SK-N-SH treated with all-trans-retinoic acid at 6 μM for 48 hours (cell line): ENCODE measurements at regions not wholly inside any gene's neighbourhood (a gene's known extent, or its start where the extent isn't known, plus 50 kb on each side); places are given as distances from the start of the nearest gene placed in this dataset.

Experiments used
- ARNTL ChIP-seq: fragments of 450-650 bp; formaldehyde crosslinking; IDR thresholded peaks from 2 replicates; pipeline ENCODE4 v1.5.0; 2020; ENCODE audit warnings: low read depth, mild to moderate bottlenecking, moderate library complexity, borderline replicate concordance
- BACH2 ChIP-seq: fragments of 250-450 bp; sonication (Bioruptor Pico); IDR thresholded peaks from 2 replicates; pipeline ENCODE4 v1.9.0; 2021; ENCODE audit warnings: mild to moderate bottlenecking, borderline replicate concordance
- CREB5 ChIP-seq: fragments of 250-450 bp; sonication (Bioruptor Pico); IDR thresholded peaks from 2 replicates; pipeline ENCODE4 v1.5.1; 2020; ENCODE audit warnings: low read depth, mild to moderate bottlenecking, moderate library complexity
- GLIS3 ChIP-seq: fragments of 250-450 bp; sonication (Bioruptor Pico); IDR thresholded peaks from 2 replicates; pipeline ENCODE4 v1.5.0; 2020; ENCODE audit warnings: mild to moderate bottlenecking, moderate library complexity
- PATZ1 ChIP-seq: fragments of 250-450 bp; sonication (Bioruptor Pico); IDR thresholded peaks from 2 replicates; pipeline ENCODE4 v1.8.0; 2020; ENCODE audit warnings: mild to moderate bottlenecking, moderate library complexity, borderline replicate concordance
- POU6F1 ChIP-seq: fragments of 250-450 bp; sonication (Bioruptor Pico); IDR thresholded peaks from 2 replicates; pipeline ENCODE4 v1.8.0; 2021; ENCODE audit warnings: low read depth, mild to moderate bottlenecking, moderate library complexity, borderline replicate concordance
- RARB ChIP-seq: fragments of 250-450 bp; sonication (Bioruptor Pico); IDR thresholded peaks from 2 replicates; pipeline ENCODE4 v1.8.0; 2021; ENCODE audit warnings: mild to moderate bottlenecking, moderate library complexity
- ZFP3 ChIP-seq: fragments of 250-450 bp; sonication (Bioruptor Pico); IDR thresholded peaks from 2 replicates; pipeline ENCODE4 v1.5.0; 2020; ENCODE audit warnings: mild to moderate bottlenecking, moderate library complexity

GRCh38 chr16:85353013-85353412 is 240.7 kb upstream of the CIBAR2 start:
- TF ChIP-seq BACH2 (no peak), ZFP3 (no peak), RARB (CRISPR knock-in tag) (no peak), ARNTL (CRISPR knock-in tag) (no peak), PATZ1 (CRISPR knock-in tag) (no peak), GLIS3 (CRISPR knock-in tag) (no peak), CREB5 (CRISPR knock-in tag) (no peak), POU6F1 (CRISPR knock-in tag) (no peak)
